Activated T-helper 17 cell treated with anti-CD3 and anti-CD28 coated beads, Interleukin-2, amount 50 U/mL, for 72 hours (primary cell): ENCODE measurements at regions not wholly inside any gene's neighbourhood (a gene's known extent, or its start where the extent isn't known, plus 50 kb on each side); places are given as distances from the start of the nearest gene placed in this dataset.

Source experiments
- ATAC-seq: fragments of 150-1000 bp; cut with Tn5 transposase; replicated peaks from 2 replicates; pipeline ENCODE4 v1.10.0; 2021; ENCODE audit warnings: mild to moderate bottlenecking, moderate library complexity
- H3K27ac Mint-ChIP-seq: one replicate; pipeline ENCODE4 v1.8.0; 2022; ENCODE audit warnings: mixed read lengths
- H3K27me3 Mint-ChIP-seq: one replicate; pipeline ENCODE4 v1.8.0; 2022; ENCODE audit warnings: mixed read lengths
- H3K36me3 Mint-ChIP-seq: one replicate; pipeline ENCODE4 v1.8.0; 2022; ENCODE audit warnings: low read depth, mild to moderate bottlenecking, mixed read lengths
- H3K4me1 Mint-ChIP-seq: one replicate; pipeline ENCODE4 v1.8.0; 2022; ENCODE audit warnings: mixed read lengths
- H3K4me3 Mint-ChIP-seq: one replicate; pipeline ENCODE4 v1.8.0; 2022; ENCODE audit warnings: mild to moderate bottlenecking, mixed read lengths
- H3K9me3 Mint-ChIP-seq: one replicate; pipeline ENCODE4 v1.8.0; 2022; ENCODE audit warnings: mixed read lengths

GRCh38 chr11:80109652-80110051 is 668.8 kb upstream of the TENM4 start:
- Mint-ChIP-seq H3K27me3 (no peaks in the 10 kb centered on the region), H3K36me3 (no peaks in the 10 kb centered on the region), H3K27ac (no peak overlapping the region), H3K9me3 (peaks cover 18% of the 10 kb centered on the region), H3K4me1 (no peaks in the 10 kb centered on the region), H3K4me3 (no peak overlapping the region)
- ATAC-seq = no peak

- Mint-ChIP-seq H3K4me3 (no peak overlapping the region), H3K9me3 (peaks cover 18% of the 10 kb centered on the region), H3K36me3 (no peaks in the 10 kb centered on the region), H3K27me3 (no peaks in the 10 kb centered on the region), H3K27ac (no peak overlapping the region), H3K4me1 (no peaks in the 10 kb centered on the region)
- ATAC-seq = no peak
Observed at GRCh38 chr11:80109031-80109430, 668.2 kb upstream of the TENM4 start.

GRCh38 chr11:80107415-80107814 is 666.6 kb upstream of the TENM4 start:
- no peak for ATAC-seq
- Mint-ChIP-seq H3K4me1 (no peaks in the 10 kb centered on the region), H3K4me3 (no peak overlapping the region), H3K27ac (no peak overlapping the region), H3K36me3 (no peaks in the 10 kb centered on the region), H3K27me3 (no peaks in the 10 kb centered on the region), H3K9me3 (peaks cover 22% of the 10 kb centered on the region)

- H3K27ac Mint-ChIP-seq = no peak overlapping the region
- no peak for ATAC-seq
- H3K4me1 Mint-ChIP-seq = no peaks in the 10 kb centered on the region
- no peaks in the 10 kb centered on the region for H3K27me3 Mint-ChIP-seq
- H3K4me3 Mint-ChIP-seq = no peak overlapping the region
- H3K9me3 Mint-ChIP-seq = peaks cover 10% of the 10 kb centered on the region
- H3K36me3 Mint-ChIP-seq = no peaks in the 10 kb centered on the region
Observed at GRCh38 chr11:80104191-80104590, 663.4 kb upstream of the TENM4 start.

GRCh38 chr11:80103142-80103859 is 662.5 kb upstream of the TENM4 start:
- H3K27me3 Mint-ChIP-seq = no peaks in the 10 kb centered on the region
- H3K4me1 Mint-ChIP-seq = no peaks in the 10 kb centered on the region
- H3K9me3 Mint-ChIP-seq = peaks cover 14% of the 10 kb centered on the region
- no peak for ATAC-seq
- no peaks in the 10 kb centered on the region for H3K36me3 Mint-ChIP-seq
- no peak overlapping the region for H3K27ac Mint-ChIP-seq
- H3K4me3 Mint-ChIP-seq = no peak overlapping the region

GRCh38 chr11:80097146-80097545 is 656.3 kb upstream of the TENM4 start:
- Mint-ChIP-seq H3K4me1 (no peaks in the 10 kb centered on the region), H3K27me3 (no peaks in the 10 kb centered on the region), H3K4me3 (no peak overlapping the region), H3K9me3 (peaks cover 12% of the 10 kb centered on the region), H3K27ac (no peak overlapping the region), H3K36me3 (no peaks in the 10 kb centered on the region)
- no peak for ATAC-seq

GRCh38 chr11:80096736-80097135 is 655.9 kb upstream of the TENM4 start:
- Mint-ChIP-seq H3K36me3 (no peaks in the 10 kb centered on the region), H3K27me3 (no peaks in the 10 kb centered on the region), H3K4me1 (no peaks in the 10 kb centered on the region), H3K27ac (no peak overlapping the region), H3K4me3 (no peak overlapping the region), H3K9me3 (peaks cover 12% of the 10 kb centered on the region)
- no peak for ATAC-seq

- Mint-ChIP-seq H3K9me3 (peaks cover 4% of the 10 kb centered on the region), H3K4me3 (no peak overlapping the region)
Observed at GRCh38 chr11:80086496-80087055, 645.7 kb upstream of the TENM4 start.

GRCh38 chr11:80085563-80085962 is 644.7 kb upstream of the TENM4 start:
- no peaks in the 10 kb centered on the region for H3K27me3 Mint-ChIP-seq
- no peak for ATAC-seq

More at GRCh38 chr11:80086496-80087055, 645.7 kb upstream of the TENM4 start:
- ATAC-seq = no peak
- H3K4me1 Mint-ChIP-seq = no peaks in the 10 kb centered on the region
- no peaks in the 10 kb centered on the region for H3K36me3 Mint-ChIP-seq
- no peaks in the 10 kb centered on the region for H3K27me3 Mint-ChIP-seq
- no peak overlapping the region for H3K27ac Mint-ChIP-seq

GRCh38 chr11:80084608-80085007 is 643.8 kb upstream of the TENM4 start:
- Mint-ChIP-seq H3K27me3 (no peaks in the 10 kb centered on the region), H3K36me3 (no peaks in the 10 kb centered on the region), H3K4me3 (no peak overlapping the region), H3K4me1 (no peaks in the 10 kb centered on the region), H3K27ac (no peak overlapping the region), H3K9me3 (no peaks in the 10 kb centered on the region)
- ATAC-seq = no peak

More at GRCh38 chr11:80085563-80085962, 644.7 kb upstream of the TENM4 start:
- Mint-ChIP-seq H3K36me3 (no peaks in the 10 kb centered on the region), H3K9me3 (peaks cover under 1% of the 10 kb centered on the region), H3K4me3 (no peak overlapping the region), H3K4me1 (no peaks in the 10 kb centered on the region), H3K27ac (no peak overlapping the region)

GRCh38 chr11:80083531-80083951 is 642.7 kb upstream of the TENM4 start:
- Mint-ChIP-seq H3K27ac (no peak overlapping the region), H3K4me1 (no peaks in the 10 kb centered on the region), H3K36me3 (no peaks in the 10 kb centered on the region), H3K9me3 (no peaks in the 10 kb centered on the region), H3K27me3 (no peaks in the 10 kb centered on the region), H3K4me3 (no peak overlapping the region)
- no peak for ATAC-seq

- Mint-ChIP-seq H3K36me3 (no peaks in the 10 kb centered on the region), H3K27me3 (no peaks in the 10 kb centered on the region), H3K27ac (no peak overlapping the region), H3K9me3 (no peaks in the 10 kb centered on the region), H3K4me1 (no peaks in the 10 kb centered on the region), H3K4me3 (no peak overlapping the region)
- ATAC-seq = no peak
Observed at GRCh38 chr11:80082406-80082805, 641.6 kb upstream of the TENM4 start.

- peaks cover 15% of the 10 kb centered on the region for H3K9me3 Mint-ChIP-seq
- H3K27me3 Mint-ChIP-seq = no peaks in the 10 kb centered on the region
- ATAC-seq = no peak
- H3K36me3 Mint-ChIP-seq = no peaks in the 10 kb centered on the region
- no peak overlapping the region for H3K4me3 Mint-ChIP-seq
- no peak overlapping the region for H3K27ac Mint-ChIP-seq
- no peaks in the 10 kb centered on the region for H3K4me1 Mint-ChIP-seq
Observed at GRCh38 chr11:80077113-80077512, 636.3 kb upstream of the TENM4 start.

- H3K9me3 Mint-ChIP-seq = peaks cover 19% of the 10 kb centered on the region
- H3K36me3 Mint-ChIP-seq = no peaks in the 10 kb centered on the region
- H3K27ac Mint-ChIP-seq = no peak overlapping the region
- H3K4me1 Mint-ChIP-seq = no peaks in the 10 kb centered on the region
- no peak overlapping the region for H3K4me3 Mint-ChIP-seq
- ATAC-seq = no peak
- no peaks in the 10 kb centered on the region for H3K27me3 Mint-ChIP-seq
Observed at GRCh38 chr11:80074837-80075236, 634.0 kb upstream of the TENM4 start.

GRCh38 chr11:80066291-80066690 is 625.5 kb upstream of the TENM4 start:
- no peak overlapping the region for H3K27ac Mint-ChIP-seq
- peaks cover 3% of the 10 kb centered on the region for H3K9me3 Mint-ChIP-seq
- H3K27me3 Mint-ChIP-seq = no peaks in the 10 kb centered on the region
- H3K4me1 Mint-ChIP-seq = no peaks in the 10 kb centered on the region
- ATAC-seq = no peak
- H3K4me3 Mint-ChIP-seq = no peak overlapping the region
- H3K36me3 Mint-ChIP-seq = no peaks in the 10 kb centered on the region
